Panc1 (cell line): ENCODE measurements at regions not wholly inside any gene's neighbourhood (a gene's known extent, or its start where the extent isn't known, plus 50 kb on each side); places are given as distances from the start of the nearest gene placed in this dataset.

Source experiments
- ATAC-seq: fragments of 200-7000 bp; cut with Tn5 transposase; 2 replicates; pipeline ENCODE4 v1.9.1; 2020; ENCODE audit warnings: mild to moderate bottlenecking, moderate library complexity
- BruUV-seq: library from RNA; stranded (reverse); fragments of 400-500 nt; replicated peaks from 2 replicates; lab custom pipeline; 2021; lab: Mats Ljungman, UMichigan
- CTCF ChIA-PET: fragments of 300-600 bp; sonication (Branson Sonifier 250); formaldehyde crosslinking; loops from one replicate; lab custom pipeline; 2022; ENCODE audit warnings: antibody characterized with exemption; lab: Charles Lee
- POLR2A ChIA-PET: fragments of 300-600 bp; sonication (Branson Sonifier 250); formaldehyde crosslinking; loops from one replicate; lab custom pipeline; 2022; ENCODE audit warnings: antibody characterized with exemption; lab: Charles Lee
- DNase-seq: peaks from one replicate; pipeline ENCODE4 v3.0.0-alpha.2; 2010; ENCODE audit warnings: low read depth, low spot score
- H3K27ac ChIP-seq: 2 replicates; pipeline ENCODE4 v1.5.1; 2011; ENCODE audit warnings: mild to moderate bottlenecking, low read length, inconsistent platforms
- H3K27me3 ChIP-seq: fragments of 200-500 bp; sonication (Bioruptor generic); 2 replicates; pipeline ENCODE4 v1.6.0; 2014; ENCODE audit warnings: low read length, inconsistent platforms; ENCODE audit not compliant: control insufficient read depth, insufficient read depth
- H3K36me3 ChIP-seq: fragments of 200-500 bp; sonication (Bioruptor generic); 2 replicates; pipeline ENCODE4 v1.5.1; 2014; ENCODE audit warnings: inconsistent platforms, mild to moderate bottlenecking, low read length, moderate library complexity; ENCODE audit not compliant: control insufficient read depth, insufficient read depth
- H3K4me1 ChIP-seq: 2 replicates; pipeline ENCODE4 v1.5.1; 2011; ENCODE audit warnings: inconsistent platforms, mild to moderate bottlenecking, low read length, moderate library complexity; ENCODE audit not compliant: control insufficient read depth, insufficient read depth
- H3K4me3 ChIP-seq, 2 experiments: 2 replicates each; pipeline ENCODE4 v1.5.1; 2011 to 2012; ENCODE audit warnings: low read depth in 2 of 2, low read length in 2 of 2, mild to moderate bottlenecking in 2 of 2, inconsistent platforms in 1 of 2, moderate library complexity in 1 of 2
- H3K9me3 ChIP-seq: fragments of 200-500 bp; sonication (Bioruptor generic); 2 replicates; pipeline ENCODE4 v1.5.1; 2014; ENCODE audit warnings: low read depth, mild to moderate bottlenecking, inconsistent platforms, low read length, moderate library complexity; ENCODE audit not compliant: control insufficient read depth, insufficient read depth
- CTCF ChIP-seq: fragments of 450-650 bp; IDR thresholded peaks from 2 replicates; pipeline ENCODE4 v1.5.1; 2017; ENCODE audit warnings: mild to moderate bottlenecking
- POLR2AphosphoS5 ChIP-seq: IDR thresholded peaks from 2 replicates; pipeline ENCODE4 v1.6.1; 2012; ENCODE audit warnings: mild to moderate bottlenecking, low read depth, low read length, moderate library complexity
- SIN3A ChIP-seq: IDR thresholded peaks from 2 replicates; pipeline ENCODE4 v1.6.1; 2012; ENCODE audit warnings: low read depth, mild to moderate bottlenecking, low read length, moderate library complexity, borderline replicate concordance; ENCODE audit not compliant: insufficient read depth
- TCF7L2 ChIP-seq: IDR thresholded peaks from 2 replicates; pipeline ENCODE4 v1.6.1; 2011; ENCODE audit warnings: mild to moderate bottlenecking, low read depth, low read length, inconsistent platforms
- in situ Hi-C: cut with HindIII; loops from 2 replicates; pipeline ENCODE4 v1.10.0; 2016; ENCODE audit warnings: low sequenced_read_pairs, low pct_unique_long_range_greater_than_20kb
- intact Hi-C: fragments of 100-400 bp; cut with micrococcal nuclease; formaldehyde crosslinking; loops from one replicate; pipeline ENCODE4 v1.10.0; 2022; ENCODE audit not compliant: unreplicated experiment
- TF ChIP-seq, protein P1 (sequence below), 2 experiments: IDR thresholded peaks; 2 replicates each; pipeline ENCODE4 v1.6.1; 2011 to 2012; ENCODE audit warnings: low read depth in 2 of 2, control low read depth in 1 of 2, low read length in 1 of 2, mild to moderate bottlenecking in 1 of 2, moderate library complexity in 1 of 2; ENCODE audit not compliant: insufficient read depth in 1 of 2

DNA sequence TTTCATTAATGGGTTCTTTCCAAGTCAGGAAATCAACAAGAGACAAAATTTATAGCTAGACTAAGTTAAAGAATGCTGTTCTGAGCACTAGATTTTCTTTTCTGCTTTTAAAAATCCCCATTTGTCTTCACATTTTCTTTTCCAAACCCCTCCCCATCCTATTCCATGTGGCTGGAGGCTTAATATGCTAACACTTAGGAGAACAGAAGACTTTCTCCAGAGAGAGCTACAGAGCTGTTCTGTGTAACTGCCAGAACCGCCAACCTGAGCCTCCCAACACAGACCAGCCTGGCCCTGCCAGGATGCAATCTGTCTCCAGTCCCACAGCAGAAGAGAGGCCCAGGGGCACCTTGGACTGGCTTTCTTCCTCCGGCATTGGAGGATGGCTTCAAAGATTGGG is 264.1 kb downstream of the NDFIP2 start:
- ChIA-PET CTCF (no interaction called here), POLR2A (no interaction called here)
- no peak for ATAC-seq
- Histone ChIP-seq H3K27ac (no peak overlapping the region), H3K4me3 (no peak overlapping the region), H3K9me3 (no peaks in the 10 kb centered on the region), H3K36me3 (no peaks in the 10 kb centered on the region), H3K4me1 (no peaks in the 10 kb centered on the region; the same call in 1 of the 2 replicates), H3K27me3 (no peaks in the 10 kb centered on the region)
- TF ChIP-seq, protein P1, sequence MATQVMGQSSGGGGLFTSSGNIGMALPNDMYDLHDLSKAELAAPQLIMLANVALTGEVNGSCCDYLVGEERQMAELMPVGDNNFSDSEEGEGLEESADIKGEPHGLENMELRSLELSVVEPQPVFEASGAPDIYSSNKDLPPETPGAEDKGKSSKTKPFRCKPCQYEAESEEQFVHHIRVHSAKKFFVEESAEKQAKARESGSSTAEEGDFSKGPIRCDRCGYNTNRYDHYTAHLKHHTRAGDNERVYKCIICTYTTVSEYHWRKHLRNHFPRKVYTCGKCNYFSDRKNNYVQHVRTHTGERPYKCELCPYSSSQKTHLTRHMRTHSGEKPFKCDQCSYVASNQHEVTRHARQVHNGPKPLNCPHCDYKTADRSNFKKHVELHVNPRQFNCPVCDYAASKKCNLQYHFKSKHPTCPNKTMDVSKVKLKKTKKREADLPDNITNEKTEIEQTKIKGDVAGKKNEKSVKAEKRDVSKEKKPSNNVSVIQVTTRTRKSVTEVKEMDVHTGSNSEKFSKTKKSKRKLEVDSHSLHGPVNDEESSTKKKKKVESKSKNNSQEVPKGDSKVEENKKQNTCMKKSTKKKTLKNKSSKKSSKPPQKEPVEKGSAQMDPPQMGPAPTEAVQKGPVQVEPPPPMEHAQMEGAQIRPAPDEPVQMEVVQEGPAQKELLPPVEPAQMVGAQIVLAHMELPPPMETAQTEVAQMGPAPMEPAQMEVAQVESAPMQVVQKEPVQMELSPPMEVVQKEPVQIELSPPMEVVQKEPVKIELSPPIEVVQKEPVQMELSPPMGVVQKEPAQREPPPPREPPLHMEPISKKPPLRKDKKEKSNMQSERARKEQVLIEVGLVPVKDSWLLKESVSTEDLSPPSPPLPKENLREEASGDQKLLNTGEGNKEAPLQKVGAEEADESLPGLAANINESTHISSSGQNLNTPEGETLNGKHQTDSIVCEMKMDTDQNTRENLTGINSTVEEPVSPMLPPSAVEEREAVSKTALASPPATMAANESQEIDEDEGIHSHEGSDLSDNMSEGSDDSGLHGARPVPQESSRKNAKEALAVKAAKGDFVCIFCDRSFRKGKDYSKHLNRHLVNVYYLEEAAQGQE (IDR thresholded peaks at IDR 0.05; ENCODE audit: insufficient read depth in 1 of 2, low read depth in 2 of 2, low read length in 1 of 2): no peak
- no peak for TF ChIP-seq SIN3A
- TF ChIP-seq CTCF: no peak
- TF ChIP-seq POLR2AphosphoS5: no peak
- no peak for TF ChIP-seq TCF7L2
- BruUV-seq: no TSS peak
- in situ Hi-C loops: no loop called here
- intact Hi-C loops: no loop called here
- DNase-seq: no peak

DNA sequence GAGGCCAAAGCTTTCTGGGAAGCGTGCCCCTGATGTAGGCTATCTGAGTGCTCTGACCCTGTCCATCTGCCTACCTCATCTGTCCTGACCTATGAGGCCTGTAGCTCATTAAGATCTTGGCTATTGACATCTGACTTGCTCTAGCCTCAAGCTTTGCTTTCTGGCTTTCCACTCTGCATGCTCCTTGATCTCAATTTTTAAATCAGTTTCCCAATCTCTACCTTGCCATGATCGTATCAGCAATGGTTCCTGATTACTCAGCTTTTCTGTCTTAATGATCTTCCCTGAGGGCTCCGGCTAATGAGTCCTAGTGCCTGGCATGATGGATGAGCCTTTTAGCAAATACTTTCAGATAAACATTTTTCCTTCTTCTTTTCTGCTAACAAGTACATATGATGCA is 262.0 kb downstream of the NDFIP2 start:
- Histone ChIP-seq H3K4me1 (no peaks in the 10 kb centered on the region; the same call in 1 of the 2 replicates), H3K27ac (no peak overlapping the region), H3K36me3 (no peaks in the 10 kb centered on the region), H3K27me3 (no peaks in the 10 kb centered on the region), H3K4me3 (no peak overlapping the region), H3K9me3 (no peaks in the 10 kb centered on the region)
- CTCF ChIA-PET: no interaction called here
- no TSS peak for BruUV-seq
- ATAC-seq: no peak
- POLR2A ChIA-PET: no interaction called here
- intact Hi-C loops (no loop called here), in situ Hi-C loops (no loop called here)
- no peak for TF ChIP-seq TCF7L2
- no peak for TF ChIP-seq POLR2AphosphoS5
- TF ChIP-seq SIN3A: no peak
- TF ChIP-seq, protein P1 (IDR thresholded peaks at IDR 0.05; ENCODE audit: insufficient read depth in 1 of 2, low read depth in 2 of 2, low read length in 1 of 2): no peak
- TF ChIP-seq CTCF: no peak
- DNase-seq: no peak
